ENCODE measurements at regions not wholly inside any gene's neighbourhood (a gene's known extent, or its start where the extent isn't known, plus 50 kb on each side); places are given as distances from the start of the nearest gene placed in this dataset.

GRCh38 chr15:93213281-93213680, 124.3 kb upstream of the RGMA start:
- Histone ChIP-seq H3K27me3 (peaks cover 14% of the 10 kb centered on the region), H3K27ac (no peak overlapping the region), H3K4me1 (ENCODE audit: control insufficient read depth in 1 of 2, insufficient read depth in 1 of 2, low read depth in 1 of 2, low read length in 1 of 2) (no peaks in the 10 kb centered on the region), H3K4me3 (ENCODE audit: low read depth in 1 of 2, low read length in 1 of 2) (no peak overlapping the region), H3K36me3 (no peaks in the 10 kb centered on the region), H3K9me3 (no peaks in the 10 kb centered on the region)
- no peak for TF ChIP-seq CTCF (IDR thresholded peaks at IDR 0.05)

- no peaks in the 10 kb centered on the region for H3K9me3 ChIP-seq
- H3K27me3 ChIP-seq: peaks cover 14% of the 10 kb centered on the region
- no peak for TF ChIP-seq CTCF (IDR thresholded peaks at IDR 0.05)
- no peaks in the 10 kb centered on the region for H3K4me1 ChIP-seq (ENCODE audit: control insufficient read depth in 1 of 2, insufficient read depth in 1 of 2, low read depth in 1 of 2, low read length in 1 of 2)
- H3K27ac ChIP-seq: no peak overlapping the region
- no peak overlapping the region for H3K4me3 ChIP-seq (ENCODE audit: low read depth in 1 of 2, low read length in 1 of 2)
- H3K36me3 ChIP-seq: no peaks in the 10 kb centered on the region
Observed at GRCh38 chr15:93212578-93212977, 123.6 kb upstream of the RGMA start.

- no peak overlapping the region for H3K27ac ChIP-seq
- H3K9me3 ChIP-seq: no peaks in the 10 kb centered on the region
- H3K27me3 ChIP-seq: peaks cover 14% of the 10 kb centered on the region
- no peak overlapping the region for H3K4me3 ChIP-seq (ENCODE audit: low read depth in 1 of 2, low read length in 1 of 2)
- H3K4me1 ChIP-seq (ENCODE audit: control insufficient read depth in 1 of 2, insufficient read depth in 1 of 2, low read depth in 1 of 2, low read length in 1 of 2): no peaks in the 10 kb centered on the region
- no peak for TF ChIP-seq CTCF (IDR thresholded peaks at IDR 0.05)
- H3K36me3 ChIP-seq: no peaks in the 10 kb centered on the region
Observed at GRCh38 chr15:93210995-93211394, 122.0 kb upstream of the RGMA start.

GRCh38 chr15:93209690-93210445, 120.9 kb upstream of the RGMA start:
- no peaks in the 10 kb centered on the region for H3K36me3 ChIP-seq
- no peaks in the 10 kb centered on the region for H3K4me1 ChIP-seq (ENCODE audit: control insufficient read depth in 1 of 2, insufficient read depth in 1 of 2, low read depth in 1 of 2, low read length in 1 of 2)
- no peaks in the 10 kb centered on the region for H3K9me3 ChIP-seq
- no peak overlapping the region for H3K4me3 ChIP-seq (ENCODE audit: low read depth in 1 of 2, low read length in 1 of 2)
- H3K27ac ChIP-seq: no peak overlapping the region
- no peak for TF ChIP-seq CTCF (IDR thresholded peaks at IDR 0.05)
- peaks cover 14% of the 10 kb centered on the region for H3K27me3 ChIP-seq

- no peak overlapping the region for H3K27ac ChIP-seq
- no peak for TF ChIP-seq CTCF (IDR thresholded peaks at IDR 0.05)
- peaks cover 14% of the 10 kb centered on the region for H3K27me3 ChIP-seq
- H3K4me3 ChIP-seq (ENCODE audit: low read depth in 1 of 2, low read length in 1 of 2): no peak overlapping the region
- H3K36me3 ChIP-seq: no peaks in the 10 kb centered on the region
- H3K4me1 ChIP-seq (ENCODE audit: control insufficient read depth in 1 of 2, insufficient read depth in 1 of 2, low read depth in 1 of 2, low read length in 1 of 2): no peaks in the 10 kb centered on the region
- no peaks in the 10 kb centered on the region for H3K9me3 ChIP-seq
Observed at GRCh38 chr15:93206893-93207292, 117.9 kb upstream of the RGMA start.

Measured in neutrophil (primary cell).